CD14-positive monocyte (primary cell): ENCODE measurements at regions not wholly inside any gene's neighbourhood (a gene's known extent, or its start where the extent isn't known, plus 50 kb on each side); places are given as distances from the start of the nearest gene placed in this dataset.

Experiments
- DNase-seq, 3 donors: peaks; one replicate each; pipeline ENCODE4 v3.0.0-alpha.2; 2011 to 2022
- H2AFZ ChIP-seq: 2 replicates; pipeline ENCODE4 v1.6.0; 2012; ENCODE audit warnings: mild to moderate bottlenecking, low read depth, low read length, inconsistent platforms; ENCODE audit not compliant: insufficient read depth, poor library complexity, severe bottlenecking
- H3K27ac ChIP-seq, 2 donors: 1 replicate in 1 of 2; 2 replicates in 1 of 2; pipeline ENCODE4 v1.5.1; 2012 to 2013; ENCODE audit warnings: low read length in 2 of 2, control low read depth in 1 of 2, inconsistent platforms in 1 of 2, low read depth in 1 of 2, mild to moderate bottlenecking in 1 of 2
- H3K27me3 ChIP-seq, 2 donors: one replicate each; pipeline versions ENCODE4 v1.6.0 to v1.6.1; 2011 to 2013; ENCODE audit warnings: low read length in 2 of 2; ENCODE audit not compliant: control insufficient read depth in 2 of 2, insufficient read depth in 2 of 2
- H3K36me3 ChIP-seq, 2 donors: replicated peaks in 1 of 2; 1 replicate in 1 of 2; 2 replicates in 1 of 2; pipeline versions ENCODE4 v1.5.1 to v1.6.1; 2012 to 2013; ENCODE audit warnings: low read length in 2 of 2, control low read depth in 1 of 2, inconsistent platforms in 1 of 2, mild to moderate bottlenecking in 1 of 2; ENCODE audit not compliant: insufficient read depth in 2 of 2, control insufficient read depth in 1 of 2
- H3K4me1 ChIP-seq, 2 donors: 1 replicate in 1 of 2; 2 replicates in 1 of 2; pipeline versions ENCODE4 v1.5.1 to v1.6.1; 2012 to 2013; ENCODE audit warnings: low read length in 2 of 2, control low read depth in 1 of 2, inconsistent platforms in 1 of 2, mild to moderate bottlenecking in 1 of 2, moderate library complexity in 1 of 2; ENCODE audit not compliant: insufficient read depth in 2 of 2, control insufficient read depth in 1 of 2
- H3K4me2 ChIP-seq: replicated peaks from 2 replicates; pipeline ENCODE3; 2012; ENCODE audit warnings: low read length, moderate library complexity, mild to moderate bottlenecking; ENCODE audit not compliant: poor library complexity, severe bottlenecking; ENCODE audit errors: extremely low read depth
- H3K4me3 ChIP-seq, 3 experiments: fragments of 200-600 bp in 1 of 3; sonication (generic) in 1 of 3; replicated peaks in 1 of 3; 1 replicate in 2 of 3; 2 replicates in 1 of 3; pipeline ENCODE4 v1.5.1; 2011 to 2013; ENCODE audit warnings: low read length in 3 of 3, mild to moderate bottlenecking in 3 of 3, control low read depth in 2 of 3, low read depth in 2 of 3, inconsistent platforms in 1 of 3, moderate library complexity in 1 of 3
- H3K79me2 ChIP-seq: 2 replicates; pipeline ENCODE4 v1.6.0; 2012; ENCODE audit warnings: mild to moderate bottlenecking, control low read depth, inconsistent platforms, low read length, moderate library complexity; ENCODE audit not compliant: insufficient read depth
- H3K9ac ChIP-seq: 2 replicates; pipeline ENCODE4 v1.6.0; 2017; ENCODE audit warnings: low read length, mild to moderate bottlenecking; ENCODE audit not compliant: insufficient read depth, poor library complexity, severe bottlenecking
- H3K9me3 ChIP-seq, 2 donors: replicated peaks in 1 of 2; 1 replicate in 1 of 2; 2 replicates in 1 of 2; pipeline versions ENCODE4 v1.5.1 to v1.6.1; 2012 to 2013; ENCODE audit warnings: low read length in 2 of 2, control low read depth in 1 of 2; ENCODE audit not compliant: control insufficient read depth in 1 of 2, insufficient read depth in 1 of 2
- H4K20me1 ChIP-seq: 2 replicates; pipeline ENCODE4 v1.6.0; 2012; ENCODE audit warnings: mild to moderate bottlenecking, low read length, control low read depth, moderate library complexity; ENCODE audit not compliant: insufficient read depth
- H3K27ac Mint-ChIP-seq, 7 donors: one replicate each; pipeline ENCODE4 v1.8.0; 2020; ENCODE audit warnings: mild to moderate bottlenecking in 7 of 7, mixed read lengths in 7 of 7, moderate library complexity in 6 of 7, inconsistent platforms in 2 of 7
- H3K27me3 Mint-ChIP-seq, 3 donors: one replicate each; pipeline ENCODE4 v1.8.0; 2021 to 2022; ENCODE audit warnings: low read depth in 3 of 3, mild to moderate bottlenecking in 3 of 3, mixed read lengths in 3 of 3, moderate library complexity in 3 of 3, inconsistent platforms in 1 of 3
- H3K36me3 Mint-ChIP-seq, 2 donors: one replicate each; pipeline ENCODE4 v1.8.0; 2020; ENCODE audit warnings: mixed read lengths in 2 of 2, inconsistent platforms in 1 of 2, mild to moderate bottlenecking in 1 of 2
- H3K4me1 Mint-ChIP-seq: one replicate; pipeline ENCODE4 v1.8.0; 2020; ENCODE audit warnings: mild to moderate bottlenecking, mixed read lengths
- H3K4me3 Mint-ChIP-seq, 2 donors: one replicate each; pipeline ENCODE4 v1.8.0; 2020; ENCODE audit warnings: mild to moderate bottlenecking in 2 of 2, mixed read lengths in 2 of 2, moderate library complexity in 1 of 2
- H3K9me3 Mint-ChIP-seq, 7 donors: one replicate each; pipeline ENCODE4 v1.8.0; 2020 to 2022; ENCODE audit warnings: mixed read lengths in 7 of 7, mild to moderate bottlenecking in 6 of 7, moderate library complexity in 6 of 7, inconsistent platforms in 2 of 7
- WGBS: methylation state at CpG from one replicate; pipeline ENCODE4 v1.1.5; 2013; ENCODE audit warnings: missing lambda C conversion rate; ENCODE audit not compliant: insufficient coverage; 5-methylcytosine and 5-hydroxymethylcytosine counted together
- intact Hi-C, 2 donors: fragments of 100-400 bp; cut with micrococcal nuclease; formaldehyde crosslinking; loops; one replicate each; pipeline versions ENCODE4 v1.15.0 to v1.15.1; 2023
- TF ChIP-seq, protein P1 (sequence below): fragments of 200-600 bp; IDR thresholded peaks from one replicate; pipeline ENCODE4 v1.8.0; 2022; ENCODE audit warnings: antibody characterized with exemption, mild to moderate bottlenecking

- no peaks in the 10 kb centered on the region for H3K9me3 Mint-ChIP-seq
- no peaks in the 10 kb centered on the region for H3K36me3 Mint-ChIP-seq
- Histone ChIP-seq H4K20me1 (no peaks in the 10 kb centered on the region), H2AFZ (no peak overlapping the region), H3K27ac (no peak overlapping the region), H3K4me1 (no peaks in the 10 kb centered on the region), H3K9me3 (no peaks in the 10 kb centered on the region), H3K4me3 (no peak overlapping the region), H3K79me2 (no peaks in the 10 kb centered on the region), H3K4me2 (no peak overlapping the region), H3K9ac (no peak overlapping the region), H3K36me3 (no peaks in the 10 kb centered on the region), H3K27me3 (peaks cover 0 to 5% of the 10 kb centered on the region in 2 donors)
- no peak for DNase-seq
- no peak overlapping the region for H3K27ac Mint-ChIP-seq
- H3K4me3 Mint-ChIP-seq: no peak overlapping the region
- no peaks in the 10 kb centered on the region for H3K4me1 Mint-ChIP-seq
- H3K27me3 Mint-ChIP-seq: peaks cover 5 to 16% (median 7%) of the 10 kb centered on the region in 3 donors
- 78% methylated on average over 18 of the region's 22 CpGs for WGBS
- intact Hi-C loops: no loop called here
- TF ChIP-seq, protein P1, sequence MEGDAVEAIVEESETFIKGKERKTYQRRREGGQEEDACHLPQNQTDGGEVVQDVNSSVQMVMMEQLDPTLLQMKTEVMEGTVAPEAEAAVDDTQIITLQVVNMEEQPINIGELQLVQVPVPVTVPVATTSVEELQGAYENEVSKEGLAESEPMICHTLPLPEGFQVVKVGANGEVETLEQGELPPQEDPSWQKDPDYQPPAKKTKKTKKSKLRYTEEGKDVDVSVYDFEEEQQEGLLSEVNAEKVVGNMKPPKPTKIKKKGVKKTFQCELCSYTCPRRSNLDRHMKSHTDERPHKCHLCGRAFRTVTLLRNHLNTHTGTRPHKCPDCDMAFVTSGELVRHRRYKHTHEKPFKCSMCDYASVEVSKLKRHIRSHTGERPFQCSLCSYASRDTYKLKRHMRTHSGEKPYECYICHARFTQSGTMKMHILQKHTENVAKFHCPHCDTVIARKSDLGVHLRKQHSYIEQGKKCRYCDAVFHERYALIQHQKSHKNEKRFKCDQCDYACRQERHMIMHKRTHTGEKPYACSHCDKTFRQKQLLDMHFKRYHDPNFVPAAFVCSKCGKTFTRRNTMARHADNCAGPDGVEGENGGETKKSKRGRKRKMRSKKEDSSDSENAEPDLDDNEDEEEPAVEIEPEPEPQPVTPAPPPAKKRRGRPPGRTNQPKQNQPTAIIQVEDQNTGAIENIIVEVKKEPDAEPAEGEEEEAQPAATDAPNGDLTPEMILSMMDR: no peak
These were observed 84.8 kb downstream of the RBFOX3 start for GRCh38 chr17:79525793-79526677.

DNA sequence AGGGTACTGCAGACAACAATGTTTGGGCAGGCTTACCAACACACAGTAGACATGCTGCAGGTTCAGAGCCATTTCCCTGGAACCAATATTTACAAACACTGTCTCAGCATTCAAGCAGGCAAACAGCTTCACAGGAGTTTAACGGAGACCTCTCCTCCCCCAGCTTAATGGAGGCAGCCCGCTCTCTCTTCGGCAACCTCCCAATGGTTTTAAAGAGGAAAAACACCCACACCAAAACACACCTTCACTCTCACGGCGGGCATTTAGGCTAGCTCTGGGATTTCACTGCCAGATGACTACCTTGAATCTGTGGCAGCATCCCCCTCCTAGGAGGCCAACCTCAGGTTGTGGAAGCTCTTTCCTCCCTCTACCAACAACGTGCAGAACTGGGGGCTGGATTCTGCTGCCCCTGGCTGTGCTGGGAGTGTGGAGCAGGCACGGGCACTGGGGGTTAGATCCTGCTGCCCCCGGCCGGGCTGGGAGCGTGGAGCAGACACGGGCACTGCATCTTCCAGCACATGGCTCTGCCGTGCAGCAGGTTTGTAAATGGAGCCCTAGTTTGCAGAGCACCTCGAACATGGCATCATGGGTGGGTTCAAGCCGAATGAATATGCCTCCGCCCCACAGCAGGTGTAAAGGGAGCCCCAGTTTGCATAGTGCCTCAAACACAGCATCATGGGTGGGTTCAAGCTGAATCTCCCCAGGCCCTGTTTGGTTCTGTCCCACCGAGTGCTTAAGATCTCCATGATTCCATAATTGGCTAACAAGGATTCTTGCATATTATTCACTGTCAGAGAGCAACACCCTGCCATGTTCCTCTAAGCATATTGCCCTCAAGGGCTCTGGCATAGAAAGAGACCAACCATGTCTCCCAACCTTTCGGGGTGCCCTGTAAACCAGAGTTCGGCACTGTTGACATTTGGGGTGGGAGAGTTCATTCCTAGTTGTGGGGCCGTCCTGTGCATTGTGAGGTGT, 86.4 kb downstream of the RBFOX3 start:
- no peak overlapping the region for H3K27ac Mint-ChIP-seq
- H3K36me3 ChIP-seq: no peaks in the 10 kb centered on the region
- no peaks in the 10 kb centered on the region for H3K4me1 ChIP-seq
- no peaks in the 10 kb centered on the region for H4K20me1 ChIP-seq
- TF ChIP-seq, protein P1: no peak
- H3K4me2 ChIP-seq: no peak overlapping the region
- H3K79me2 ChIP-seq: no peaks in the 10 kb centered on the region
- intact Hi-C loops: no loop called here
- H3K36me3 Mint-ChIP-seq: no peaks in the 10 kb centered on the region
- H3K27ac ChIP-seq: no peak overlapping the region
- no peak overlapping the region for H3K9ac ChIP-seq
- H3K4me1 Mint-ChIP-seq: no peaks in the 10 kb centered on the region
- H3K27me3 ChIP-seq: peaks cover 0 to 10% of the 10 kb centered on the region in 2 donors
- H3K9me3 Mint-ChIP-seq: no peaks in the 10 kb centered on the region
- WGBS: 67% methylated on average over 15 of the region's 19 CpGs
- H3K27me3 Mint-ChIP-seq: peaks cover 5 to 16% (median 7%) of the 10 kb centered on the region in 3 donors
- H3K4me3 ChIP-seq: no peak overlapping the region
- H3K9me3 ChIP-seq: no peaks in the 10 kb centered on the region
- no peak overlapping the region for H3K4me3 Mint-ChIP-seq
- DNase-seq: no peak
- no peak overlapping the region for H2AFZ ChIP-seq
